A549 (cell line): ENCODE measurements at regions not wholly inside any gene's neighbourhood (a gene's known extent, or its start where the extent isn't known, plus 50 kb on each side); places are given as distances from the start of the nearest gene placed in this dataset.

Source experiments
- ATAC-seq, 2 experiments: fragments of 200-7000 bp in 1 of 2; fragments of >200 bp in 1 of 2; cut with Nextera tagmentation in 1 of 2; cut with Tn5 transposase in 1 of 2; 3 replicates each; pipeline versions ENCODE4 v1.8.0 to v1.9.1; 2018 to 2020; ENCODE audit warnings: mild to moderate bottlenecking in 1 of 2, moderate library complexity in 1 of 2
- CTCF ChIA-PET: fragments of 300-600 bp; sonication (Branson Sonifier 250); formaldehyde crosslinking; extraction: SDS; loops from one replicate; lab custom pipeline; 2021; ENCODE audit warnings: antibody characterized with exemption, inconsistent platforms; lab: Yijun Ruan, JAX
- POLR2A ChIA-PET: fragments of 350-600 bp; formaldehyde crosslinking; extraction: SDS; loops from one replicate; lab custom pipeline; 2021; ENCODE audit warnings: antibody characterized with exemption, inconsistent platforms; lab: Yijun Ruan, JAX
- DNase-seq, 2 experiments: peaks; one replicate each; pipeline versions ENCODE4 v3.0.0 to v3.0.0-alpha.2; 2011 to 2016; ENCODE audit warnings: low read depth in 1 of 2, low spot score in 1 of 2
- FAIRE-seq: peaks from 2 replicates; lab custom pipeline; 2011; peaks lifted over from hg19 to GRCh38; lab: Jason Lieb, UNC
- H3K27ac ChIP-seq, 2 experiments: fragments of >200 bp; sonication (Bioruptor Twin); formaldehyde crosslinking; 3 replicates each; pipeline ENCODE4 v1.5.1; 2016 to 2017
- H3K4me1 ChIP-seq: fragments of >200 bp; sonication (Bioruptor Twin); formaldehyde crosslinking; 3 replicates; pipeline ENCODE4 v1.6.1; 2016
- H3K4me2 ChIP-seq: fragments of >200 bp; sonication (Bioruptor Twin); formaldehyde crosslinking; 3 replicates; pipeline ENCODE4 v1.6.1; 2016
- H3K4me3 ChIP-seq: fragments of >200 bp; sonication (Bioruptor Twin); formaldehyde crosslinking; 3 replicates; pipeline ENCODE4 v1.5.1; 2016
- H3K9me3 ChIP-seq: fragments of >200 bp; sonication (Bioruptor Twin); formaldehyde crosslinking; 3 replicates; pipeline ENCODE4 v1.6.1; 2016
- CBX8 ChIP-seq: fragments of 200-600 bp; sonication (generic); IDR thresholded peaks from 2 replicates; pipeline ENCODE4 v1.6.1; 2016
- CEBPB ChIP-seq, 2 experiments: fragments of >200 bp in 1 of 2; sonication (Bioruptor Twin) in 1 of 2; formaldehyde crosslinking in 1 of 2; IDR thresholded peaks; 2 replicates each; pipeline ENCODE4 v1.6.1; 2012 to 2016
- CHD2 ChIP-seq: fragments of 150-350 bp; IDR thresholded peaks from 2 replicates; pipeline ENCODE4 v1.6.1; 2014; ENCODE audit warnings: low read length; ENCODE audit not compliant: partially characterized antibody
- CTCF ChIP-seq: fragments of >200 bp; sonication (Bioruptor Twin); formaldehyde crosslinking; IDR thresholded peaks from 3 replicates; pipeline ENCODE4 v1.5.1; 2016
- EHMT2 ChIP-seq: fragments of 200-600 bp; sonication (generic); IDR thresholded peaks from 2 replicates; pipeline ENCODE4 v1.6.1; 2016; ENCODE audit warnings: antibody characterized with exemption, low read depth, mild to moderate bottlenecking, moderate library complexity
- EP300 ChIP-seq, 2 experiments: fragments of >200 bp; sonication (Bioruptor Twin); formaldehyde crosslinking; IDR thresholded peaks; 2 replicates in 1 of 2; 3 replicates in 1 of 2; pipeline ENCODE4 v1.6.1; 2016 to 2017
- ESRRA ChIP-seq: fragments of 150-350 bp; IDR thresholded peaks from 2 replicates; pipeline ENCODE4 v1.6.1; 2014; ENCODE audit warnings: mild to moderate bottlenecking, low read length, borderline replicate concordance
- FOSL2 ChIP-seq, 2 experiments: fragments of 450-650 bp in 1 of 2; fragments of >200 bp in 1 of 2; sonication (Bioruptor Twin) in 1 of 2; formaldehyde crosslinking; IDR thresholded peaks; 2 replicates each; pipeline versions ENCODE4 v1.5.0 to v1.6.1; 2016 to 2020; ENCODE audit warnings: mild to moderate bottlenecking in 1 of 2, moderate library complexity in 1 of 2
- HDAC2 ChIP-seq: fragments of 200-600 bp; sonication (generic); IDR thresholded peaks from 2 replicates; pipeline ENCODE4 v1.6.1; 2016
- HES2 ChIP-seq: fragments of >200 bp; sonication (Bioruptor Twin); formaldehyde crosslinking; IDR thresholded peaks from 2 replicates; pipeline ENCODE4 v1.6.1; 2016
- HOXA7 ChIP-seq: fragments of 250-450 bp; sonication (Bioruptor Pico); IDR thresholded peaks from 2 replicates; pipeline ENCODE4 v1.5.0; 2020; ENCODE audit warnings: mild to moderate bottlenecking, moderate library complexity
- HOXB13 ChIP-seq: fragments of 250-450 bp; sonication (Bioruptor Pico); IDR thresholded peaks from 2 replicates; pipeline ENCODE4 v1.5.0; 2020; ENCODE audit warnings: low read depth, mild to moderate bottlenecking, moderate library complexity
- MAZ ChIP-seq: fragments of 150-350 bp; IDR thresholded peaks from 2 replicates; pipeline ENCODE4 v1.6.1; 2014; ENCODE audit warnings: antibody characterized with exemption, low read depth, low read length, borderline replicate concordance
- MYC ChIP-seq: IDR thresholded peaks from 2 replicates; pipeline ENCODE4 v1.6.1; 2012; ENCODE audit warnings: mild to moderate bottlenecking, inconsistent platforms, low read length, improper control_type of control experiment, borderline replicate concordance
- NPAS2 ChIP-seq: fragments of 250-450 bp; sonication (Bioruptor Pico); IDR thresholded peaks from 2 replicates; pipeline ENCODE4 v1.8.0; 2022; ENCODE audit warnings: mild to moderate bottlenecking, moderate library complexity, borderline replicate concordance
- NR3C1 ChIP-seq: fragments of >200 bp; sonication (Bioruptor Twin); formaldehyde crosslinking; IDR thresholded peaks from 3 replicates; pipeline ENCODE4 v1.6.1; 2017
- POLR2A ChIP-seq: IDR thresholded peaks from 2 replicates; pipeline ENCODE4 v1.6.1; 2012; ENCODE audit warnings: mild to moderate bottlenecking, low read length
- POLR2AphosphoS2 ChIP-seq: conservative IDR thresholded peaks from 2 replicates; pipeline ENCODE4 v1.6.1; 2012; ENCODE audit warnings: low read length, improper control_type of control experiment, inconsistent platforms
- RAD21 ChIP-seq, 2 experiments: fragments of >200 bp in 1 of 2; sonication (Bioruptor Twin) in 1 of 2; formaldehyde crosslinking in 1 of 2; IDR thresholded peaks in 1 of 2; conservative IDR thresholded peaks in 1 of 2; 2 replicates in 1 of 2; 3 replicates in 1 of 2; pipeline ENCODE4 v1.6.1; 2012 to 2018; ENCODE audit warnings: inconsistent platforms in 1 of 2
- RARB ChIP-seq: fragments of 250-450 bp; sonication (Bioruptor Pico); IDR thresholded peaks from 2 replicates; pipeline ENCODE4 v1.8.0; 2021; ENCODE audit warnings: mild to moderate bottlenecking, moderate library complexity
- RCOR1 ChIP-seq: fragments of 150-350 bp; IDR thresholded peaks from 2 replicates; pipeline ENCODE4 v1.6.1; 2014; ENCODE audit warnings: antibody characterized with exemption, low read length, low read depth
- TFCP2L1 ChIP-seq: fragments of 250-450 bp; sonication (Bioruptor Pico); IDR thresholded peaks from 2 replicates; pipeline ENCODE4 v1.5.0; 2021; ENCODE audit warnings: mild to moderate bottlenecking
- TP53 ChIP-seq: fragments of 250-450 bp; sonication (Bioruptor Pico); IDR thresholded peaks from 2 replicates; pipeline ENCODE4 v1.5.0; 2021; ENCODE audit warnings: mild to moderate bottlenecking, moderate library complexity
- ZNF302 ChIP-seq: fragments of 250-450 bp; sonication (Bioruptor Pico); IDR thresholded peaks from 2 replicates; pipeline ENCODE4 v1.9.0; 2021; ENCODE audit warnings: inconsistent platforms, mild to moderate bottlenecking, moderate library complexity
- ZSCAN20 ChIP-seq: fragments of 250-450 bp; sonication (Bioruptor Pico); IDR thresholded peaks from 2 replicates; pipeline ENCODE4 v1.8.0; 2022; ENCODE audit warnings: mild to moderate bottlenecking, moderate library complexity
- WGBS: methylation state at CpG from one replicate; pipeline ENCODE4 v1.1.6; 2017; ENCODE audit errors: missing lambda C conversion rate; 5-methylcytosine and 5-hydroxymethylcytosine counted together
- TF ChIP-seq, protein P1 (sequence below): IDR thresholded peaks from 2 replicates; pipeline ENCODE4 v1.6.1; 2012; ENCODE audit warnings: low read depth, borderline replicate concordance
- TF ChIP-seq, protein P2 (sequence below): IDR thresholded peaks from 2 replicates; pipeline ENCODE4 v1.6.1; 2012
- TF ChIP-seq, protein P3 (sequence below): fragments of 200-600 bp; sonication (generic); IDR thresholded peaks from 2 replicates; pipeline ENCODE4 v1.6.1; 2016; ENCODE audit warnings: antibody characterized with exemption, mild to moderate bottlenecking, moderate library complexity

DNA sequence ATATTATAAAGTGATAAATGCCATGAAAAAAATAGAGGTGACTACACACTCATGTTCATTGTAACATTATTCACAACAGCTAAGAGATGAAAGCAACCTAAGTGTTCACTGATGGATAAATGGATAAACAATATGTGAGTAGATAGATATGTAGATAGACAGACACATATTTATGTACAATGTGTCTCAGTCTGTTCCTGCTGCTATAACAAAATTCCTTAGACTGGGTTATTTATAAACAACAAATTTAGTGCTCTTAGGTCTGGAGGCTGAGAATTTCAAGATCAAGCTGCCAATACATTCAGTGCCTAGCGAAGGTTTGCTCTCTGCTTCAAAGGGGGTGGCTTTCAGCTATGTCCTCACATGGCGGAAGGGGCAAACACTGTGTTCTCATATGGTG, 312.5 kb downstream of the ZNF621 start:
- no peak for ATAC-seq
- ChIA-PET POLR2A (no interaction called here), CTCF (no interaction called here)
- no peak for FAIRE-seq
- WGBS: 78% methylated on average over 2 of the region's 2 CpGs
- Histone ChIP-seq H3K4me3 (no peak overlapping the region), H3K4me2 (no peak overlapping the region), H3K9me3 (no peaks in the 10 kb centered on the region), H3K27ac (no peak overlapping the region), H3K4me1 (no peaks in the 10 kb centered on the region)
- DNase-seq: no peak
- TF ChIP-seq ZSCAN20 (CRISPR knock-in tag) (no peak), HES2 (no peak)

DNA sequence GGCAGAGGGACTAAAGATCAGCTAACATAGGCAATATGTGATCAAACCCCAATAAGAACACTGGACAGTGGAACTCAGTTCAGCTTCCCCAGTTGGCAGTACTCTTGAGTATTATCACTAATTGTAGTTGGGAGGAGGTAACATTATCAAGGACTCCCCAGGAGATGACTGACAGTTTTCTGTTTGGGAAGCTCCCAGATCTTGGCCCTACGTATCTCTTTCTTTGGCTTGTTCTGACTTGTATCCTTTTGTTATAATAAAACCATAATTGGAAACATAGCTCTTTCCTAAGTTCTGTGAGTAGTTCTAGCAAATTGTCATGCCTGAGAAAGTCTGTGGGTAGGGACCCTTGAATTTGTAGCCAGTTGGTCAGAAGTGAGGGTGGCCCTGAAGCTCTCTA, 316.4 kb downstream of the ZNF621 start:
- ChIA-PET CTCF (no interaction called here), POLR2A (no interaction called here)
- Histone ChIP-seq H3K9me3 (no peaks in the 10 kb centered on the region), H3K4me1 (no peaks in the 10 kb centered on the region), H3K4me3 (no peak overlapping the region), H3K4me2 (no peak overlapping the region), H3K27ac (no peak overlapping the region)
- TF ChIP-seq HDAC2 (no peak), HES2 (no peak), TP53 (CRISPR knock-in tag) (no peak), EP300 (IDR thresholded peaks at IDR 0.05) (no peak), CBX8 (no peak), HOXB13 (CRISPR knock-in tag) (no peak), CHD2 (no peak), EHMT2 (no peak), POLR2A (no peak), CEBPB (IDR thresholded peaks at IDR 0.05) (no peak), POLR2AphosphoS2 (no peak), MAZ (no peak), HOXA7 (CRISPR knock-in tag) (no peak), TFCP2L1 (CRISPR knock-in tag) (no peak), ESRRA (no peak), CTCF (no peak), FOSL2 (IDR thresholded peaks at IDR 0.05) (no peak), FOSL2 (CRISPR knock-in tag; IDR thresholded peaks at IDR 0.05) (no peak)
- TF ChIP-seq, protein P1, sequence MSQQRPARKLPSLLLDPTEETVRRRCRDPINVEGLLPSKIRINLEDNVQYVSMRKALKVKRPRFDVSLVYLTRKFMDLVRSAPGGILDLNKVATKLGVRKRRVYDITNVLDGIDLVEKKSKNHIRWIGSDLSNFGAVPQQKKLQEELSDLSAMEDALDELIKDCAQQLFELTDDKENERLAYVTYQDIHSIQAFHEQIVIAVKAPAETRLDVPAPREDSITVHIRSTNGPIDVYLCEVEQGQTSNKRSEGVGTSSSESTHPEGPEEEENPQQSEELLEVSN: no peak
- WGBS: 88% methylated on average over 1 of the region's 1 CpG
- DNase-seq (no peak), ATAC-seq (no peak), FAIRE-seq (no peak)

DNA sequence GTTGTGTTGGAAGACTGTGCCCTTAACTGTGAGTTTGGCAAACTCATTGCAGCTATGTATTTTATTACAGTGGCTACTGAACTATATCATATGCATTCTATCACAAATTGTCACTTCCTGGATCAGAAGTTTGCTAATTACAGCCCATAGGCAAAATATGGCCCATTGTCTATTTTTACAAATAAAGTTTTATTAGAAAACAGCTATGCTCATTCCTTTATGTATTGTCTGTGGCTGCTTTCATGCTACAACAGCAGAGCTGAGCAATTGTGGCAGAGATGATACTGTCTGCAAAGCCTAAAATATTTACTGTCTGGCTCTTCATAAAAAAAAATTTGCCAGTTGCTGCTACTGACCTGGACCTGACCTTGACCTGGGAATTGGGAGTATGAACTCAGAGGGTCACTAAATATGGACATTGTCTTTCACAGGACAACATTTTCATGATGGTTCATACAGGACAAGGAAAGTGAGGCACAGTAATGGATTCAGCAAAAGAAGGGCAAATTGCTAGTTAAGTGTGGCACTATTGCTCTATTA, 316.9 kb downstream of the ZNF621 start:
- ATAC-seq (no peak), FAIRE-seq (no peak), DNase-seq (no peak)
- no peaks in the 10 kb centered on the region for H3K4me1 ChIP-seq
- H3K4me3 ChIP-seq: no peak overlapping the region
- H3K9me3 ChIP-seq: no peaks in the 10 kb centered on the region
- no peak overlapping the region for H3K4me2 ChIP-seq
- ChIA-PET CTCF (no interaction called here), POLR2A (no interaction called here)
- H3K27ac ChIP-seq: no peak overlapping the region
- no peak for TF ChIP-seq CEBPB (IDR thresholded peaks at IDR 0.05)
- TF ChIP-seq, protein P2, sequence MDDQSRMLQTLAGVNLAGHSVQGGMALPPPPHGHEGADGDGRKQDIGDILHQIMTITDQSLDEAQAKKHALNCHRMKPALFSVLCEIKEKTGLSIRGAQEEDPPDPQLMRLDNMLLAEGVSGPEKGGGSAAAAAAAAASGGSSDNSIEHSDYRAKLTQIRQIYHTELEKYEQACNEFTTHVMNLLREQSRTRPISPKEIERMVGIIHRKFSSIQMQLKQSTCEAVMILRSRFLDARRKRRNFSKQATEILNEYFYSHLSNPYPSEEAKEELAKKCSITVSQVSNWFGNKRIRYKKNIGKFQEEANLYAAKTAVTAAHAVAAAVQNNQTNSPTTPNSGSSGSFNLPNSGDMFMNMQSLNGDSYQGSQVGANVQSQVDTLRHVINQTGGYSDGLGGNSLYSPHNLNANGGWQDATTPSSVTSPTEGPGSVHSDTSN: no peak
- TF ChIP-seq EP300 (IDR thresholded peaks at IDR 0.05): no peak
- TF ChIP-seq RCOR1: no peak
- TF ChIP-seq HDAC2: no peak
- no peak for TF ChIP-seq ZNF302
- no peak for TF ChIP-seq RAD21 (conservative IDR thresholded peaks at IDR 0.05 in 1 of 2, IDR thresholded peaks at IDR 0.05 in 1 of 2)
- TF ChIP-seq POLR2A: no peak
- TF ChIP-seq RARB: no peak
- no peak for TF ChIP-seq NPAS2 (CRISPR knock-in tag)
- TF ChIP-seq FOSL2 (IDR thresholded peaks at IDR 0.05): no peak
- TF ChIP-seq FOSL2 (CRISPR knock-in tag; IDR thresholded peaks at IDR 0.05): no peak
- TF ChIP-seq NR3C1: no peak
- no peak for TF ChIP-seq MYC
- TF ChIP-seq, protein P3, sequence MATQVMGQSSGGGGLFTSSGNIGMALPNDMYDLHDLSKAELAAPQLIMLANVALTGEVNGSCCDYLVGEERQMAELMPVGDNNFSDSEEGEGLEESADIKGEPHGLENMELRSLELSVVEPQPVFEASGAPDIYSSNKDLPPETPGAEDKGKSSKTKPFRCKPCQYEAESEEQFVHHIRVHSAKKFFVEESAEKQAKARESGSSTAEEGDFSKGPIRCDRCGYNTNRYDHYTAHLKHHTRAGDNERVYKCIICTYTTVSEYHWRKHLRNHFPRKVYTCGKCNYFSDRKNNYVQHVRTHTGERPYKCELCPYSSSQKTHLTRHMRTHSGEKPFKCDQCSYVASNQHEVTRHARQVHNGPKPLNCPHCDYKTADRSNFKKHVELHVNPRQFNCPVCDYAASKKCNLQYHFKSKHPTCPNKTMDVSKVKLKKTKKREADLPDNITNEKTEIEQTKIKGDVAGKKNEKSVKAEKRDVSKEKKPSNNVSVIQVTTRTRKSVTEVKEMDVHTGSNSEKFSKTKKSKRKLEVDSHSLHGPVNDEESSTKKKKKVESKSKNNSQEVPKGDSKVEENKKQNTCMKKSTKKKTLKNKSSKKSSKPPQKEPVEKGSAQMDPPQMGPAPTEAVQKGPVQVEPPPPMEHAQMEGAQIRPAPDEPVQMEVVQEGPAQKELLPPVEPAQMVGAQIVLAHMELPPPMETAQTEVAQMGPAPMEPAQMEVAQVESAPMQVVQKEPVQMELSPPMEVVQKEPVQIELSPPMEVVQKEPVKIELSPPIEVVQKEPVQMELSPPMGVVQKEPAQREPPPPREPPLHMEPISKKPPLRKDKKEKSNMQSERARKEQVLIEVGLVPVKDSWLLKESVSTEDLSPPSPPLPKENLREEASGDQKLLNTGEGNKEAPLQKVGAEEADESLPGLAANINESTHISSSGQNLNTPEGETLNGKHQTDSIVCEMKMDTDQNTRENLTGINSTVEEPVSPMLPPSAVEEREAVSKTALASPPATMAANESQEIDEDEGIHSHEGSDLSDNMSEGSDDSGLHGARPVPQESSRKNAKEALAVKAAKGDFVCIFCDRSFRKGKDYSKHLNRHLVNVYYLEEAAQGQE: no peak
- no peak for TF ChIP-seq CHD2
